NCI-H226 (cell line): ENCODE measurements at regions not wholly inside any gene's neighbourhood (a gene's known extent, or its start where the extent isn't known, plus 50 kb on each side); places are given as distances from the start of the nearest gene placed in this dataset.
"Not testable (repeated sequence)": the region's sequence is repeated elsewhere in the genome, so short reads cannot be mapped to it uniquely, and the experiment has no call there.

ENCODE experiments used
- DNase-seq: peaks from one replicate; pipeline ENCODE4 v3.0.0-alpha.2; 2015

DNA sequence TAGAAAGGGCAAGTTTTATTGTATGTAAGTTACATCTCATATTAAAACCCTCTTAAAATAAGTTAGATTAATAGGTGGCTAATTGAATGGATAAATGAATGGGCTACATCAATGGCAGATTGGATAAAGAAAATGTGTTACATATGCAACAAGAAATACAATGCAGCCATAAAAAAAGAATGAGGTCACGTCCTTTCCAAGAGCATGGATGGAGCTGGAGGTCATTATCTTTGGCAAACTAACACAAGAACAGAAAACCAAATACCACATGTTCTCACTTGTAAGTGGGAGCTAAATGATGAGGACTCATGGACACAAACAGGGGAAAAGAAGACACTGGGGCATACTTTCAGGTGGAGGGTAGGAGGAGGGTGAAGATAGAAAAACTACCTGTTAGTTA is 182.2 kb upstream of the GNAI1 start:
- no peak for DNase-seq

DNA sequence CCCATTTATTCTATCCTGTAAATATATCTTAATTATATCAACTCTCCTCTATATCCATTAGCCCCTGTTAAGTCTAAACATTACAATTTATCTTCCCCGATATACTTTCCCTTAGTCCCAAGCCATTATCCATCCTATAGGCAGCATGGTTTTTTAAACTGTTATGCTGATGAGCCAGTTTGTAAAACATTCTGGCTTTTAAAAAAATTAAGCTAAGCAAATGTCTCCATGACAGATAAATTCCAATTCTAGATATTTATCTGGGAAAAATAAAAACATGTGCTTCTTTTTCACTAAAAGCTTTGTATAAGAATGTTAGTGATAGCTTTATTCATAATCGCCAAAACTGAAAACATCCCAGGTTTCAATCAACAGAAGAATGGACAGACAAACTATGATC is 183.2 kb upstream of the GNAI1 start:
- no peak for DNase-seq

GRCh38 chr7:79949778-79950177 is 184.9 kb upstream of the GNAI1 start:
- no peak for DNase-seq

- peak; percentile 19 for DNase-seq
These were observed 198.2 kb upstream of the GNAI1 start for GRCh38 chr7:79936281-79936983.

DNA sequence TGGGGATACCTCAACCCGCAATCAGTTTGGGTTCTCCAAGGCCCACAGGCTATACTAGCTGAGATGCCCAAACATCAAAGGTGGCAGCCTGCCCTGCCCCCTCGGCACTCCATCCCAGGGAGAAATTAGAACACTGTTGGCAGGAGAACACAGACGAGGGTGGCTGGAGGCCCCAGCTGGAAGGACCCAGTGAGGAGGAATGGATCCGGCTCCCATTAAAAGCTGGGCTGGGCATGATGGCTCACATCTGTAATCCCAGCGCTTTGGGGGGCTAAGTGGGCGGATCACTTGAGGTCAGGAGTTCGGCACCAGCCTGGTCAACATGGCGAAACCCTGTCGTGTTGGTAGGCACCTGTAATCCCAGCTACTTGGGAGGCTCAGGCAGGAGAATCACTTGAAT is 199.9 kb upstream of the GNAI1 start:
- DNase-seq: no peak

GRCh38 chr7:79933144-79933543 is 201.5 kb upstream of the GNAI1 start:
- peak; percentile 82 for DNase-seq

DNA sequence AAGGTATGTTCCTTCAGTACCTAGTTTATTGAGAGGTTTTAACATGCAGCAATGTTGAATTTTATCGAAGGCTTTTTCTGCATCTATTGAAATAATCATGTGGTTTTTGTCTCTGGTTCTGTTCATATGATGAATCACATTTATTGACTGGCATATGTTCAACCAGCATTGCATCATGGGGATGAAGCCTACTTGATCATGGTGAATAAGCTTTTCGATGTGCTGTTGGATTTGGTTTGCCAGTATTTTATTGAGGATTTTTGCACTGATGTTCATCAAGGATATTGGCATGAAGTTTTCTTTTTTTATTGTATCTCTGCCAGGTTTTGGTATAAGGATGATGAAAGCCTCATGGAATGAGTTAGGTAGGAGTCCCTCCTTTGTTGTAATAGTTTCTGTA is 204.0 kb upstream of the GNAI1 start:
- DNase-seq: peak; percentile 5

- DNase-seq: no peak
These were observed 207.5 kb upstream of the GNAI1 start for GRCh38 chr7:79927116-79927515.

DNA sequence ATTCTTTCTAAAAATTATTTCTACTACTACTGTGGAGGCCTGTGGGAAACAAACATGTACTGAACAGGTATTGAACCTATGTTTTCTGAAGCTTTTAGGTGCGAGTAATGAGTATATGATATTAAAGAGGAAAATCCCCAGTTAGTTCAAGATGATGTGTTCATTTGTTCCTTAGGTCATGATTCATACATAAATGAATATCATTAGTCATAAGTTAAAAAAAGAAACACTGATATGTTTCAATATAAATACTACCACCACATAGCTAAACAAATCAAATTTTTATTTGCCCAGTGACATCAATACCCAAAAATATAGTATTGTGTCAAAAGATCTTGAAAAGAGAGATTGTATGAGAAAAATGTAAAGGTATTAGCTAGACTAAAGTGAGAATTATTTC is 210.7 kb upstream of the GNAI1 start:
- no peak for DNase-seq

GRCh38 chr7:79922894-79923293 is 211.7 kb upstream of the GNAI1 start:
- DNase-seq: no peak

DNA sequence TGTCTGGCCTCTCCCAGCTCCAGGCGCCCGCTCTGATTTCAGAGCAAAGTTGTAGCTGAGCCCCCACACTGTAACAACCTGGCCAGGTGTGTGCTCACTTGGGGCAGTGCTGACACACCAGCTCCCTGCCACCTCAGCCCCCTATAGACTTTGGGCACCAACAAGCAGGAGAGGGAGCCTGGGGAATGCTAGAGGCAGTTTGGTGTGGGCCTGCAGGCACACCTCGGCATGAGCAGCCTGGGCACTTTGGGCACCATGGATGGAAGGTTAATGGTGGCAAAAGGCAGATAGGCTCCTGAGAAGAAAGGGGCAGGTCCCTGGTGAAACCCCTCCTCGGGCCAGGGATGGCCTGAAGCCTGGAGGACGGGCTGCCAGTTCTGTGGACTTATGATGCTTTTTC is 212.7 kb upstream of the GNAI1 start:
- no peak for DNase-seq

GRCh38 chr7:79918632-79919031 is 216.0 kb upstream of the GNAI1 start:
- DNase-seq: not testable (repeated sequence)

- not testable (repeated sequence) for DNase-seq
These were observed 219.3 kb upstream of the GNAI1 start for GRCh38 chr7:79915346-79915745.

GRCh38 chr7:79912213-79912633 is 222.4 kb upstream of the GNAI1 start:
- no peak for DNase-seq

GRCh38 chr7:79911420-79911819 is 223.2 kb upstream of the GNAI1 start:
- DNase-seq: no peak

DNA sequence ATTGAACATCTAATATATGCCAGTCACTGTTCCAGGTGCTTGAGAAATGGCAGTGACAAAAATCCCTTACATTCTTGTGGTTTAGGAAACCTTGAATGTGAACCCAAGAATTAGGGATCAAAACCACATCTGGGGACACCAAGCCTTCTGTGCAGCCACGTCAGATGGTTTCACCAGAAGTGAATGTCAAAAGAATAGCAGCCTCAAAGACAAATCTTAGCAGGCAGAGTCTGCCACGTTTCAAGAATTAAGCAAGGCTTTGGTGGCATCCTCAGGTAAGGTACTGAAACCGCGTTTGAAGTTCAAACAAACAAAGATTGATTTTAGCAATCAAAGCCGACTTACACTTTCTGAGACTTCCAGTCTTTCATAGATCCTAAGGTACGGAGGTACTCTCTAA is 225.5 kb upstream of the GNAI1 start:
- DNase-seq: no peak

DNA sequence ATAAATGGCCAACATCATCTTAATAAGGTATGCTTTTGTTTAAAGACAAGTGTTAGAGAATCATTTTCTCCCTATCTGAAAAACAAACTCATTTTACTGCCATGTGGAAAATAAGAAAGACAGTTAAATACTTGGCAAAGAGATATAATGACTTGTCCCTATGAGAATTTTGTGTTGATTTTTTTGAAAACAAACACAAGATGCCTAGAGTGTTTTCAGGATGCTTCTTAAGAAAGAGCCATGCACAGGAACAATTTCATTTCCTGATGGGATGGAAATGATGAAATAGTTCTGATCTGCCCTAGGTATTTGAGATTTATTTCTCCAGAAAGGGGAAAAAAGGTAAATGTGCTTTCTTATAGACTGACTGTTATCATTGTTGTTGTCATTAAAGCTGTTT is 237.5 kb upstream of the GNAI1 start:
- DNase-seq: no peak

GRCh38 chr7:79893991-79894390 is 240.6 kb upstream of the GNAI1 start:
- no peak for DNase-seq

GRCh38 chr7:79882922-79883321 is 251.7 kb upstream of the GNAI1 start:
- no peak for DNase-seq

DNA sequence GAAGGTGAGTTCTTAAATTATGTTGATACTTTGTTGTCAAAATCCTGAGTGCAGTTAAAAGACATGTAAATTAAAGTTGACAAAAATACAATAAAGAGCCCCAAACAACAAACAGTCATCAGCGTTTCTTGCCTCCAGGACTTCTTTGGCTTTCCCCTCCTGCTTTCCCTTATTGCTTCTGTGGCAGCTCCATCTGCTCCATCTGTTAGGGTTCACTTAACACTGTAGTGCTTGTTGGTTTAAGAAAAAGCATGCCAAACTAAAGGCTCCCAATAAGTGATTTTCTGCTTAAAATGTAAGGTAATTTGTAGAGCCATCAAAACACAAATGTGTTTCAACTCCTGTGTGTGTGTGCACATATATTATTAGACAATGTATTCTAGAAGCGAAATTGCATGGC is 254.3 kb upstream of the GNAI1 start:
- no peak for DNase-seq

- no peak for DNase-seq
These were observed 256.7 kb upstream of the GNAI1 start for GRCh38 chr7:79877874-79878465.

- peak; percentile 71 for DNase-seq
These were observed 257.8 kb upstream of the GNAI1 start for GRCh38 chr7:79876848-79877252.

DNA sequence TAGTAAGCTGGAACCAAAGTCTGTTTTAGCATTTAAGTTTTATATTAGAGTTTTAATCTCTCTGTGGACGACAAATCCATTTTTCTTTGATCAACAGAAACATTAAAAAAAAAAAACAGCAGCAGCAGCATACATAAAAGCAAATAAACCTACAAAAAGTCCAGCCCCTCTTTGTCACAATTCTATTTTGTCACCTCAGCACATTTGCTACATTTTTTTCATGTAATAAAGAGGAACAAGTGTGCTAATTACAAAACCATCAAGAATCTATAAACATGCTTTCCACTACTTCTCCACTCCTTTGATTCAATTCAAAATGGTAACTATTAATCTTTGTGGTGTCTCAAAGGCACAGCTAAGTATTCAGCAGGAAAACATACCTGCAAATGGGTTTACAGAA is 259.8 kb upstream of the GNAI1 start:
- no peak for DNase-seq

DNA sequence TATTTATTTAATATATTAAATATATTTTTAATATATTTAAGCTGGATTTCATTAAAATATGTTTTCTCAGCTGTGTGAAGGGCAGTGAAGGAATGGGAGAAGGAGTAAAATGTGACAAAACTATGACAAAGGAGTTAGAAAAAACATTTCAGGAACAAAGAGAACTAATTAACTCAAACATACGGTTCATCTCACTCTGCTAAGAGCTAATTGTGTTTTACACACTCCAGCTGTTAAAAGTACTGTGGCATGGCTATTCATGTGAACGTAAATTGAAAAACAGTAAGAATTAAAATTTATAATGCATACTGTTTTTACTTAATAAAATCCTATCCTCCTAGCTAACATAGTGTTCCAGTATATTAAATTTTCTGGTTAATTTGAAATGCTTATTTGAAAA is 262.5 kb upstream of the GNAI1 start:
- DNase-seq: no peak

DNA sequence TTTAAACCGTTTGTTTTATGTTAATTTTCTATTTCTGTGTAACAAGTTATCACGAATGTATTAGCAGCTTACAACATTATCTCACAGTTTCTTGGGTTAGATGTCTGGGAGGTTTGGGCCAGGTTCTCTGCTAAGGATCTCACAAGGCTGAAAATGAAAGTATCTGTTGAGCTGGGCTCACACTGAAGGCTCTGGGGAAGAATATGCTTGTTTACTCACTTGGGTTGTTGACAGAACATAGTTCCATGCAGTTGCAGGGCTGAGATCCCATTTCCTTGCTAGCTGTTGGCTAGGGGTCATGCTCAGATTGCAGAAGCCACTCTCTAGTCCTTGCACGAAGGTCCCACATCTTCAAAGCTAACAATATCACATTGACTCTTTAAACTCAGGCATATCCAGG is 266.6 kb upstream of the GNAI1 start:
- no peak for DNase-seq
